Naive thymus-derived CD8-positive, alpha-beta T cell (primary cell): ENCODE measurements at regions not wholly inside any gene's neighbourhood (a gene's known extent, or its start where the extent isn't known, plus 50 kb on each side); places are given as distances from the start of the nearest gene placed in this dataset.

ENCODE experiments used
- ATAC-seq, 2 donors: fragments of 150-1000 bp; cut with Tn5 transposase in 1 of 2; sonication (Bioruptor Pico), chemical (Tn5 transposase) in 1 of 2; 1 replicate in 1 of 2; 2 replicates in 1 of 2; pipeline ENCODE4 v1.10.0; 2021; ENCODE audit warnings: mild to moderate bottlenecking in 2 of 2, moderate library complexity in 2 of 2
- POLR2A ChIA-PET: fragments of 350-600 bp; sonication (Branson Sonifier 250); formaldehyde crosslinking; loops from one replicate; lab custom pipeline; 2021; ENCODE audit warnings: antibody characterized with exemption; lab: Charles Lee
- DNase-seq, 10 donors: peaks; one replicate each; pipeline versions ENCODE4 v3.0.0 to v3.0.0-alpha.2; 2020 to 2022
- H3K27ac Mint-ChIP-seq, 10 donors: one replicate each; pipeline ENCODE4 v1.8.0; 2020 to 2022; ENCODE audit warnings: mild to moderate bottlenecking in 10 of 10, mixed read lengths in 10 of 10, moderate library complexity in 4 of 10, inconsistent platforms in 1 of 10
- H3K27me3 Mint-ChIP-seq, 5 donors: one replicate each; pipeline ENCODE4 v1.8.0; 2021 to 2022; ENCODE audit warnings: mixed read lengths in 5 of 5
- H3K36me3 Mint-ChIP-seq, 3 donors: one replicate each; pipeline ENCODE4 v1.8.0; 2020 to 2022; ENCODE audit warnings: mixed read lengths in 3 of 3, mild to moderate bottlenecking in 2 of 3, inconsistent platforms in 1 of 3
- H3K4me1 Mint-ChIP-seq, 4 donors: one replicate each; pipeline ENCODE4 v1.8.0; 2021 to 2022; ENCODE audit warnings: mixed read lengths in 4 of 4
- H3K4me3 Mint-ChIP-seq, 10 donors: one replicate each; pipeline ENCODE4 v1.8.0; 2020 to 2022; ENCODE audit warnings: mild to moderate bottlenecking in 10 of 10, mixed read lengths in 10 of 10, moderate library complexity in 6 of 10, inconsistent platforms in 1 of 10
- H3K9me3 Mint-ChIP-seq, 9 donors: one replicate each; pipeline ENCODE4 v1.8.0; 2020 to 2022; ENCODE audit warnings: mixed read lengths in 9 of 9, mild to moderate bottlenecking in 3 of 9, inconsistent platforms in 1 of 9, moderate library complexity in 1 of 9

GRCh38 chr7:124462249-124462648 lies 303.3 kb downstream of the GPR37 start:
- Mint-ChIP-seq H3K9me3 (peaks cover 0 to 17% (median 2%) of the 10 kb centered on the region in 9 donors), H3K27ac (no peak overlapping the region), H3K4me1 (no peaks in the 10 kb centered on the region), H3K4me3 (no peak overlapping the region), H3K36me3 (no peaks in the 10 kb centered on the region), H3K27me3 (no peaks in the 10 kb centered on the region)
- POLR2A ChIA-PET: no interaction called here
- DNase-seq (no peak), ATAC-seq (no peak)

DNA sequence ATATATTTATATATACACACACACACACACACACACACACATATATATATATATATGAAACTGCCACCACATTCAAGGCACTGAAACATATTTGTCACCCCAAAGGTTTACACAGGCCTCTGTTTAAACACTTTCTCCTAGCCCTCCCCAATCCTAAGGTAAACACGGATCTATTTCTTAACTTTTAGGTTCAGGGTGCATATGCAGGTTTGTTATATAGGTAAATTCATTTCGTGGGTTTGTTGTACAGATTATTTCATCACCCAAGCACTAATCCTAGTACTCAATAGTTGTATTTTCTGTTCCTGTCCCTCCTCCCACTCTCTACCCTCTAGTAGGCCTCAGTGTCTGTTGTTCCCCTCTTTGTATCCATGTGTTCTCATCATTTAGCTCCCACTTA lies 305.0 kb downstream of the GPR37 start:
- Mint-ChIP-seq H3K27me3 (no peaks in the 10 kb centered on the region), H3K36me3 (no peaks in the 10 kb centered on the region), H3K27ac (no peak overlapping the region), H3K4me1 (no peaks in the 10 kb centered on the region), H3K9me3 (peaks cover 0 to 6% (median 2%) of the 10 kb centered on the region in 9 donors), H3K4me3 (no peak overlapping the region)
- no peak for ATAC-seq
- no peak for DNase-seq
- POLR2A ChIA-PET: no interaction called here

DNA sequence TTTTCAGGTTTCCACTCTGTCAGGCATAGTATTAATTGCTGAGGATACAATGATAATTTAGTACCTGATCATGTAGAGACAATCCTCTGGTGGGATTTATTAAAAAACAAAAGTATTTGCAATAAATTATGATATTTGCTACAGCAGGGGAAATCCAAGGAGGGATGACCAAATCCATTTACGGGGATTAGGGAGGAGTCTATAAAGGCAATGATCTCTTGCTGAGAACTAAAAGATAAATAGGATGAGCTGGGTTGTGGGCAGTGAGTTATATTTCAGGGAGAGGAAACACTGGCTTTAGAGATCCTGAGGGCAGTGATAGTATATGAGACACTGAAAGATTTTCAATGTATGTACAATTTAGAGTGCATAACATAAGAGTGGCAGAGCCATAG lies 305.5 kb downstream of the GPR37 start:
- Mint-ChIP-seq H3K36me3 (no peaks in the 10 kb centered on the region), H3K4me1 (no peaks in the 10 kb centered on the region), H3K9me3 (peaks cover 0 to 4% (median 0%) of the 10 kb centered on the region in 9 donors), H3K27me3 (no peaks in the 10 kb centered on the region), H3K27ac (no peak overlapping the region), H3K4me3 (no peak overlapping the region)
- POLR2A ChIA-PET: no interaction called here
- DNase-seq (no peak), ATAC-seq (no peak)

GRCh38 chr7:124459101-124460055 lies 306.2 kb downstream of the GPR37 start:
- ATAC-seq (no peak), DNase-seq (no peak)
- Mint-ChIP-seq H3K9me3 (peaks cover 0 to 4% (median 0%) of the 10 kb centered on the region in 9 donors), H3K36me3 (no peaks in the 10 kb centered on the region), H3K27ac (no peak overlapping the region), H3K4me3 (no peak overlapping the region), H3K27me3 (no peaks in the 10 kb centered on the region), H3K4me1 (no peaks in the 10 kb centered on the region)
- POLR2A ChIA-PET: no interaction called here

- Mint-ChIP-seq H3K4me3 (no peak overlapping the region), H3K36me3 (no peaks in the 10 kb centered on the region), H3K9me3 (peaks cover 0 to 4% (median 0%) of the 10 kb centered on the region in 9 donors), H3K27me3 (no peaks in the 10 kb centered on the region), H3K4me1 (no peaks in the 10 kb centered on the region), H3K27ac (no peak overlapping the region)
- DNase-seq: no peak
- POLR2A ChIA-PET: no interaction called here
- ATAC-seq: no peak
Observed at GRCh38 chr7:124457841-124458240, 307.8 kb downstream of the GPR37 start.

DNA sequence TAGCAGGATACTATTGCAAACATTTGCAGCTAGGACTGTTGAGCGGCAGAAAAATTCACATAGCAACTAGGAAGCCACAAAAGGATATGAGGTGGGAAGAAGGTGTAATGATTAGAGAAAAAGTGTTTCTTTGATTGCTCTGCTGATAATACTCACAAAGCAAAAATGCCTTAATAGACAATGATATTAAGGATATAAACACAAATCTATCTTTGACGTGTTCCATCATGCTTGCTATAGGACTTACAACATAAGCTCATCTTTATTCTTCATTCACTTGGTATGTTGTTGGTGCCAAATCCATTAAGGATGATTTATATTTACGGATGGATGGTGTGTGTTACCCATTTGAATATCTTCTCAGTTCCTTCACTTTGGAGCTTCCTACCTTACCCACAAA lies 309.3 kb downstream of the GPR37 start:
- Mint-ChIP-seq H3K27ac (no peak overlapping the region), H3K27me3 (no peaks in the 10 kb centered on the region), H3K9me3 (peaks cover 0 to 3% (median 0%) of the 10 kb centered on the region in 9 donors), H3K36me3 (no peaks in the 10 kb centered on the region), H3K4me1 (no peaks in the 10 kb centered on the region), H3K4me3 (no peak overlapping the region)
- DNase-seq: no peak
- no peak for ATAC-seq
- POLR2A ChIA-PET: no interaction called here

DNA sequence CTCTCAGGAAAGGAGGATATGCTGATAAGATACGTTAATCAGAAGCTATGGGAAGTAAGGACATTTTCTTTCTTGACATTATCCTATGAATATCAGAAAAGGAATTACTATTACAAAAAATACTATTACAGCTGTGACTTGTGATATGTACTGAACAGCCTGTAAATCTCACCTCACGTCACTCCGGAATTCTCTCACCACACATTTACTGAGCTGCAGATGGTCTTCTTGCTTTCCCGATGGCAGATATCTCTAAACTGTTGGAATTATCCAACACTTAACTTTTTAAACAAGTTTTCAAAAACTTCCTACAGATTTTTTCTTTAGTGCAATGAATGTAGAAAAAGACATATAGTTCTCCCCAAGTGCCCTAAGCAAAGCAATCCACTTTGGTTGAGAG lies 313.4 kb downstream of the GPR37 start:
- no peak for DNase-seq
- peaks cover 0 to 3% (median 0%) of the 10 kb centered on the region in 9 donors for H3K9me3 Mint-ChIP-seq
- H3K4me3 Mint-ChIP-seq: no peak overlapping the region
- POLR2A ChIA-PET: no interaction called here
- H3K27me3 Mint-ChIP-seq: no peaks in the 10 kb centered on the region
- no peak overlapping the region for H3K27ac Mint-ChIP-seq
- H3K36me3 Mint-ChIP-seq: no peaks in the 10 kb centered on the region
- no peaks in the 10 kb centered on the region for H3K4me1 Mint-ChIP-seq
- no peak for ATAC-seq

GRCh38 chr7:124449896-124450295 lies 315.7 kb downstream of the GPR37 start:
- DNase-seq (no peak), ATAC-seq (no peak)
- Mint-ChIP-seq H3K27ac (no peak overlapping the region), H3K9me3 (peaks cover 0 to 7% (median 0%) of the 10 kb centered on the region in 9 donors), H3K27me3 (no peaks in the 10 kb centered on the region), H3K4me3 (no peak overlapping the region), H3K36me3 (no peaks in the 10 kb centered on the region), H3K4me1 (no peaks in the 10 kb centered on the region)
- POLR2A ChIA-PET: no interaction called here

GRCh38 chr7:124444696-124445480 lies 320.7 kb downstream of the GPR37 start:
- Mint-ChIP-seq H3K36me3 (no peaks in the 10 kb centered on the region), H3K4me1 (no peaks in the 10 kb centered on the region), H3K27ac (no peak overlapping the region), H3K9me3 (peaks cover 0 to 22% (median 0%) of the 10 kb centered on the region in 9 donors), H3K27me3 (no peaks in the 10 kb centered on the region), H3K4me3 (no peak overlapping the region)
- POLR2A ChIA-PET: no interaction called here
- DNase-seq (no peak), ATAC-seq (no peak)

- H3K4me3 Mint-ChIP-seq: no peak overlapping the region
- POLR2A ChIA-PET: no interaction called here
- no peak for ATAC-seq
Observed at GRCh38 chr7:124443762-124444161, 321.8 kb downstream of the GPR37 start.

GRCh38 chr7:124440081-124440480 lies 325.5 kb downstream of the GPR37 start:
- DNase-seq (no peak), ATAC-seq (no peak)
- Mint-ChIP-seq H3K27ac (no peak overlapping the region), H3K27me3 (no peaks in the 10 kb centered on the region), H3K4me1 (no peaks in the 10 kb centered on the region), H3K9me3 (peaks cover 0 to 17% (median 0%) of the 10 kb centered on the region in 9 donors), H3K36me3 (no peaks in the 10 kb centered on the region), H3K4me3 (no peak overlapping the region)
- POLR2A ChIA-PET: no interaction called here

More at GRCh38 chr7:124443762-124444161, 321.8 kb downstream of the GPR37 start:
- Mint-ChIP-seq H3K36me3 (no peaks in the 10 kb centered on the region), H3K27ac (no peak overlapping the region), H3K9me3 (peaks cover 0 to 22% (median 0%) of the 10 kb centered on the region in 9 donors), H3K27me3 (no peaks in the 10 kb centered on the region), H3K4me1 (no peaks in the 10 kb centered on the region)
- DNase-seq: no peak

GRCh38 chr7:124432009-124432578 lies 333.5 kb downstream of the GPR37 start:
- H3K27me3 Mint-ChIP-seq: no peaks in the 10 kb centered on the region
- H3K27ac Mint-ChIP-seq: no peak overlapping the region
- POLR2A ChIA-PET: no interaction called here
- H3K4me3 Mint-ChIP-seq: no peak overlapping the region
- H3K9me3 Mint-ChIP-seq: peaks cover 0 to 3% (median 0%) of the 10 kb centered on the region in 9 donors
- DNase-seq (no peak), ATAC-seq (no peak)
- H3K4me1 Mint-ChIP-seq: no peaks in the 10 kb centered on the region
- no peaks in the 10 kb centered on the region for H3K36me3 Mint-ChIP-seq

- no peaks in the 10 kb centered on the region for H3K4me1 Mint-ChIP-seq
- H3K36me3 Mint-ChIP-seq: no peaks in the 10 kb centered on the region
- H3K27ac Mint-ChIP-seq: no peak overlapping the region
- POLR2A ChIA-PET: no interaction called here
- H3K9me3 Mint-ChIP-seq: peaks cover 0 to 3% (median 0%) of the 10 kb centered on the region in 9 donors
- no peak for ATAC-seq
- no peaks in the 10 kb centered on the region for H3K27me3 Mint-ChIP-seq
- no peak for DNase-seq
- no peak overlapping the region for H3K4me3 Mint-ChIP-seq
Observed at GRCh38 chr7:124429923-124430322, 335.7 kb downstream of the GPR37 start.
